ENCODE measurements at regions not wholly inside any gene's neighbourhood (a gene's known extent, or its start where the extent isn't known, plus 50 kb on each side); places are given as distances from the start of the nearest gene placed in this dataset.

DNA sequence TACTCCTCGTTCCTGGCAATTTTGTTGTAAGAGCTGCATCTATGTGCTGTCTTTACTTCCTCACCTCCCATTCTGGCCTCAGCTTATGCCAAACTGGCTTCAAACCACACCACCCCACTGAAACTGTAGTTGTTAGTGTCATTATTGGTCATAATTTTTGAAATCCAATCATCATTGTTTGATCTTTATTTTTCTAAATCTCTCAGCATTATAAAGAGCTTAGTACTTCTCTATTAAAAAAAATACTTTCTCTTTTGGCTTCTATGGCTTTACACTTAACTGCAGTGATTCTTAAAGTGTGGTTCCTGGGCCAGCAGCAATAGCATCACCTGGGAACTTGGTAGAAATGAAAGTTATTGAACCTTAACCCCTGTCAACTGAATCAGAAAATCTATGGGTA is 83.5 kb upstream of the GRPR start:
- Histone ChIP-seq H3K27me3 (ENCODE audit: insufficient read depth, low read length) (no peaks in the 10 kb centered on the region; the same call in 1 of the 2 replicates), H4K5ac (ENCODE audit: insufficient read length, low read depth, low read length) (no peak overlapping the region), H2BK12ac (ENCODE audit: insufficient read length, low read depth, low read length) (no peak overlapping the region), H2BK20ac (ENCODE audit: low read depth, low read length, poor library complexity, severe bottlenecking) (no peak overlapping the region), H3K9ac (ENCODE audit: extremely low read depth, insufficient read length, low read length) (no peak overlapping the region), H3K56ac (ENCODE audit: insufficient read length, low read depth, low read length) (no peak overlapping the region), H3K14ac (ENCODE audit: insufficient read depth, low read length) (no peak overlapping the region), H3K18ac (ENCODE audit: insufficient read length, low read depth, low read length) (no peak overlapping the region), H3T11ph (ENCODE audit: low read length) (no peak overlapping the region), H3K4me2 (ENCODE audit: insufficient read depth, insufficient read length, low read length) (no peak overlapping the region), H3K9me3 (ENCODE audit: control insufficient read depth, low read depth, low read length) (no peaks in the 10 kb centered on the region), H2BK120ac (ENCODE audit: low read depth, low read length, poor library complexity, severe bottlenecking) (no peak overlapping the region), H3K79me1 (ENCODE audit: insufficient read depth, low read depth, low read length, poor library complexity, severe bottlenecking) (no peaks in the 10 kb centered on the region), H4K8ac (replicated peaks; ENCODE audit: insufficient read length, low read depth, low read length) (no peak overlapping the region), H4K91ac (ENCODE audit: insufficient read length, low read depth, low read length) (no peak overlapping the region), H2BK15ac (ENCODE audit: low read depth, low read length) (no peak overlapping the region), H3K23ac (ENCODE audit: insufficient read length, low read depth, low read length) (no peak overlapping the region), H2AK5ac (ENCODE audit: insufficient read length, low read length) (no peak overlapping the region), H2BK5ac (ENCODE audit: insufficient read length, low read length) (no peak overlapping the region), H3K4ac (ENCODE audit: low read depth, low read length) (no peak overlapping the region), H2AFZ (ENCODE audit: low read length) (no peak overlapping the region), H3K79me2 (ENCODE audit: insufficient read depth, low read length) (no peaks in the 10 kb centered on the region), H3K23me2 (ENCODE audit: insufficient read length, low read depth, low read length, poor library complexity, severe bottlenecking) (no peaks in the 10 kb centered on the region), H4K20me1 (ENCODE audit: control insufficient read depth, insufficient read depth, insufficient read length) (no peaks in the 10 kb centered on the region), H3K27ac (ENCODE audit: insufficient read length, low read depth, low read length) (no peak overlapping the region), H3K4me1 (ENCODE audit: insufficient read depth, low read length) (peaks cover 7% of the 10 kb centered on the region; the same call in 1 of the 2 replicates)
- no peaks in the 10 kb centered on the region for H3K27me3 Mint-ChIP-seq (ENCODE audit: low read depth)
- H3K27ac Mint-ChIP-seq, result no peak overlapping the region; a peak in 1 of 7 replicates
- TF ChIP-seq, protein P1, sequence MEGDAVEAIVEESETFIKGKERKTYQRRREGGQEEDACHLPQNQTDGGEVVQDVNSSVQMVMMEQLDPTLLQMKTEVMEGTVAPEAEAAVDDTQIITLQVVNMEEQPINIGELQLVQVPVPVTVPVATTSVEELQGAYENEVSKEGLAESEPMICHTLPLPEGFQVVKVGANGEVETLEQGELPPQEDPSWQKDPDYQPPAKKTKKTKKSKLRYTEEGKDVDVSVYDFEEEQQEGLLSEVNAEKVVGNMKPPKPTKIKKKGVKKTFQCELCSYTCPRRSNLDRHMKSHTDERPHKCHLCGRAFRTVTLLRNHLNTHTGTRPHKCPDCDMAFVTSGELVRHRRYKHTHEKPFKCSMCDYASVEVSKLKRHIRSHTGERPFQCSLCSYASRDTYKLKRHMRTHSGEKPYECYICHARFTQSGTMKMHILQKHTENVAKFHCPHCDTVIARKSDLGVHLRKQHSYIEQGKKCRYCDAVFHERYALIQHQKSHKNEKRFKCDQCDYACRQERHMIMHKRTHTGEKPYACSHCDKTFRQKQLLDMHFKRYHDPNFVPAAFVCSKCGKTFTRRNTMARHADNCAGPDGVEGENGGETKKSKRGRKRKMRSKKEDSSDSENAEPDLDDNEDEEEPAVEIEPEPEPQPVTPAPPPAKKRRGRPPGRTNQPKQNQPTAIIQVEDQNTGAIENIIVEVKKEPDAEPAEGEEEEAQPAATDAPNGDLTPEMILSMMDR (conservative IDR thresholded peaks at IDR 0.05), result no peak
- peaks cover 14 to 32% (median 22%) of the 10 kb centered on the region in 3 experiments for H3K36me3 Mint-ChIP-seq (ENCODE audit: insufficient read depth in 1 of 3, low read depth in 3 of 3)
- peaks cover 30 to 37% of the 10 kb centered on the region in 2 experiments for H3K4me1 Mint-ChIP-seq
- H3K9me3 Mint-ChIP-seq, result peaks cover 23 to 25% of the 10 kb centered on the region in 2 experiments
- DNase-seq, result no peak
- no CpG with 5 or more reads among the region's 1 CpG for WGBS (ENCODE audit: extremely low coverage, insufficient read length, low lambda C conversion rate)
- no peak overlapping the region for H3K4me3 Mint-ChIP-seq
